ENCODE measurements at regions not wholly inside any gene's neighbourhood (a gene's known extent, or its start where the extent isn't known, plus 50 kb on each side); places are given as distances from the start of the nearest gene placed in this dataset.

DNA sequence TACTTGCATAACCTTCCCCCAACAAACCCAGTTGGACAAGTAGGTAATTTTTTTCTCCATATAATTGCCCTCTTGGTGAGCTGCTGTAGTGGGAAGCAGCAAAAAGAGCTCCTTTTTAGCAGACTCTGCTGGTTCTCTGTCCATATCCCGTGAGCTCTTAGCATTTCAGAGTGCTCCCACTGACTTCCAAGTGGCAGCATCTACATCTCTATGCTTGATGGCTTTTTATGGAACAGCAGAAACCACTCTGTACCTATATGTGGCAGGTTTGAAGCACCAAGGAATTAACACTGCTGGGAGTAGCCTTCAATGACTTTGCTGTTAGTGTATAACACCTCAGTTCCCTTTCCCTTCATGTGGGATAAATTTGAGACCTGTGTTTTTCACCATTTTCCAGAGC lies 168.4 kb upstream of the NHS start:
- Histone ChIP-seq H3K9me3 (ENCODE audit: insufficient read depth, low read length) (no peaks in the 10 kb centered on the region), H3K9ac (ENCODE audit: low read length) (no peak overlapping the region), H4K20me1 (ENCODE audit: insufficient read depth, low read length) (no peaks in the 10 kb centered on the region), H3K4me1 (ENCODE audit: low read length) (peaks cover 20% of the 10 kb centered on the region), H3K36me3 (replicated peaks; ENCODE audit: low read depth, low read length) (no peaks in the 10 kb centered on the region), H3K27me3 (ENCODE audit: low read depth, low read length) (no peaks in the 10 kb centered on the region), H3K79me2 (ENCODE audit: low read length) (no peaks in the 10 kb centered on the region), H2AFZ (ENCODE audit: low read depth, low read length) (no peak overlapping the region), H3K4me3 (ENCODE audit: low read length) (no peak overlapping the region), H3K27ac (ENCODE audit: low read length) (no peak overlapping the region), H3K4me2 (ENCODE audit: low read length) (no peak overlapping the region)
- no peak for TF ChIP-seq EZH2phosphoT487 (IDR thresholded peaks at IDR 0.05; ENCODE audit: low read depth)
- TF ChIP-seq, protein P1, sequence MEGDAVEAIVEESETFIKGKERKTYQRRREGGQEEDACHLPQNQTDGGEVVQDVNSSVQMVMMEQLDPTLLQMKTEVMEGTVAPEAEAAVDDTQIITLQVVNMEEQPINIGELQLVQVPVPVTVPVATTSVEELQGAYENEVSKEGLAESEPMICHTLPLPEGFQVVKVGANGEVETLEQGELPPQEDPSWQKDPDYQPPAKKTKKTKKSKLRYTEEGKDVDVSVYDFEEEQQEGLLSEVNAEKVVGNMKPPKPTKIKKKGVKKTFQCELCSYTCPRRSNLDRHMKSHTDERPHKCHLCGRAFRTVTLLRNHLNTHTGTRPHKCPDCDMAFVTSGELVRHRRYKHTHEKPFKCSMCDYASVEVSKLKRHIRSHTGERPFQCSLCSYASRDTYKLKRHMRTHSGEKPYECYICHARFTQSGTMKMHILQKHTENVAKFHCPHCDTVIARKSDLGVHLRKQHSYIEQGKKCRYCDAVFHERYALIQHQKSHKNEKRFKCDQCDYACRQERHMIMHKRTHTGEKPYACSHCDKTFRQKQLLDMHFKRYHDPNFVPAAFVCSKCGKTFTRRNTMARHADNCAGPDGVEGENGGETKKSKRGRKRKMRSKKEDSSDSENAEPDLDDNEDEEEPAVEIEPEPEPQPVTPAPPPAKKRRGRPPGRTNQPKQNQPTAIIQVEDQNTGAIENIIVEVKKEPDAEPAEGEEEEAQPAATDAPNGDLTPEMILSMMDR (IDR thresholded peaks at IDR 0.05; ENCODE audit: low read depth, low read length): no peak

DNA sequence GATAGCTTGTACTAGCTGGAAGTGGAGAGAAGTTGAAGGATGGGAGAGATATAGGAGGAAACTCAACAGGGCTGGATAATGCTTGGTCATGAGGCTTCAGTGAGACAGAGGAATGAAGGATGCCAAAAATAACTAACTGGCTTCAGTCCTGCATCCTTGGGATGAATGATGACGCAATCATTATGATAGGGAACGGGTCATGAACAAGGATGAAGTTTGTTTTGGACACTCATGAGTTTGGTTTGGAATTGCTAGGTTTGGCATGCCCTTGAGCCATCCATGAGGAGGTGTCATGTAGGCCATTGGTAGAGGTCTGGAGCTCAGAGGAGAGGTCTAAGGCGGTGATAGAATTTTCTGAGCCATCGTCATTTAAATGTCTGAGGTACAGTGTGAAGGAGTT lies 160.0 kb upstream of the NHS start:
- Histone ChIP-seq H3K27me3 (ENCODE audit: low read depth, low read length) (no peaks in the 10 kb centered on the region), H3K4me2 (ENCODE audit: low read length) (no peak overlapping the region), H3K4me1 (ENCODE audit: low read length) (no peaks in the 10 kb centered on the region), H4K20me1 (ENCODE audit: insufficient read depth, low read length) (no peaks in the 10 kb centered on the region), H3K4me3 (ENCODE audit: low read length) (no peak overlapping the region), H3K9ac (ENCODE audit: low read length) (no peak overlapping the region), H3K36me3 (replicated peaks; ENCODE audit: low read depth, low read length) (no peaks in the 10 kb centered on the region), H2AFZ (ENCODE audit: low read depth, low read length) (no peak overlapping the region), H3K79me2 (ENCODE audit: low read length) (no peaks in the 10 kb centered on the region), H3K27ac (ENCODE audit: low read length) (no peak overlapping the region), H3K9me3 (ENCODE audit: insufficient read depth, low read length) (no peaks in the 10 kb centered on the region)
- TF ChIP-seq, protein P1 (IDR thresholded peaks at IDR 0.05; ENCODE audit: low read depth, low read length): no peak
- no peak for TF ChIP-seq EZH2phosphoT487 (IDR thresholded peaks at IDR 0.05; ENCODE audit: low read depth)

DNA sequence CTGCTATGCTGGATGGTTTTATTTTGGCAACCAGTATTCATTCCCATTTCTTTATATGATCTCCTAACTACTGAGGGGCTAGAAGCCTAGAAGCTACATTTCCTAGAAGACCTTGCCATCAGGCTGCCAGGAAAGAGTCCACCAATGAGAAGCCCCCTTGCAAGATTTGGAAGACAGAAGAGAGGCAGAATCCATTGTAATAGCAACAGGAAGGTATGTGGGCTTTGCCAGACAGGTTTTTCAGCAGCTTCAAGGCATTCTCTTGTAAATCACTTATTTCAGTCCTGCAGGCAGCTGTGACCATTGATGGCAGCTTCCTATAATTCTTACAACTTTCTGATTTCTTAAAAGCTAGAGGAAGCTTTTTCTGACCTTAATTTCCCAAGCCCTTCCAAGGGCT lies 148.3 kb upstream of the NHS start:
- H3K4me3 ChIP-seq (ENCODE audit: low read length): no peak overlapping the region
- H3K9ac ChIP-seq (ENCODE audit: low read length): no peak overlapping the region
- no peak overlapping the region for H3K27ac ChIP-seq (ENCODE audit: low read length)
- no peaks in the 10 kb centered on the region for H3K27me3 ChIP-seq (ENCODE audit: low read depth, low read length)
- H3K4me1 ChIP-seq (ENCODE audit: low read length): no peaks in the 10 kb centered on the region
- no peaks in the 10 kb centered on the region for H4K20me1 ChIP-seq (ENCODE audit: insufficient read depth, low read length)
- no peaks in the 10 kb centered on the region for H3K9me3 ChIP-seq (ENCODE audit: insufficient read depth, low read length)
- H3K36me3 ChIP-seq (replicated peaks; ENCODE audit: low read depth, low read length): no peaks in the 10 kb centered on the region
- H2AFZ ChIP-seq (ENCODE audit: low read depth, low read length): no peak overlapping the region
- no peaks in the 10 kb centered on the region for H3K79me2 ChIP-seq (ENCODE audit: low read length)
- no peak overlapping the region for H3K4me2 ChIP-seq (ENCODE audit: low read length)
- TF ChIP-seq EZH2phosphoT487 (IDR thresholded peaks at IDR 0.05; ENCODE audit: low read depth): no peak
- TF ChIP-seq, protein P1 (IDR thresholded peaks at IDR 0.05; ENCODE audit: low read depth, low read length): no peak

DNA sequence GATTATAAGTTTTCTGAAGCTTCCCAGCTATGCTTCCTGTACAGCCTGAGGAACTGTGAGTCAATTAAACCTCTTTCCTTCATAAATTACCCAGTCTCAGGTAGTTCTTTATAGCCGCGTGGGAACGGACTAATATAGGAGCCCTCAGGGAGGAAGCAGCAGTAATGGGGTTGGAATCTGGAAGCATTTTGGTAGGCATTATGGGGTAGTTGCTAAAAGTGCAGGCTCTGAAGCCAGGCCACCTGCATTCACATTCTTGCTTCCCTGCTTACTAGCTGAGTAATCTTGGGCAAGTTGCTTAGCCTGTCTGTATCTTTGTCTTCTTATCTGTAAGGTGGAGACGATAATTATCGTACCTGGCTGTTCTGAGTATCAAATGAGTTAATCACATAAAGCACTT lies 137.9 kb upstream of the NHS start:
- Histone ChIP-seq H3K4me3 (ENCODE audit: low read length) (no peak overlapping the region), H3K9ac (ENCODE audit: low read length) (no peak overlapping the region), H3K4me1 (ENCODE audit: low read length) (no peaks in the 10 kb centered on the region), H3K27ac (ENCODE audit: low read length) (no peak overlapping the region), H4K20me1 (ENCODE audit: insufficient read depth, low read length) (no peaks in the 10 kb centered on the region), H3K36me3 (replicated peaks; ENCODE audit: low read depth, low read length) (no peaks in the 10 kb centered on the region), H2AFZ (ENCODE audit: low read depth, low read length) (no peak overlapping the region), H3K79me2 (ENCODE audit: low read length) (no peaks in the 10 kb centered on the region), H3K4me2 (ENCODE audit: low read length) (no peak overlapping the region), H3K27me3 (ENCODE audit: low read depth, low read length) (no peaks in the 10 kb centered on the region), H3K9me3 (ENCODE audit: insufficient read depth, low read length) (no peaks in the 10 kb centered on the region)
- TF ChIP-seq EZH2phosphoT487 (IDR thresholded peaks at IDR 0.05; ENCODE audit: low read depth): no peak
- TF ChIP-seq, protein P1 (IDR thresholded peaks at IDR 0.05; ENCODE audit: low read depth, low read length): no peak

Measured in OCI-LY3 (cell line).